NT2/D1 (cell line): ENCODE measurements at regions not wholly inside any gene's neighbourhood (a gene's known extent, or its start where the extent isn't known, plus 50 kb on each side); places are given as distances from the start of the nearest gene placed in this dataset.

Source experiments
- SUZ12 ChIP-seq: IDR thresholded peaks from 2 replicates; pipeline ENCODE4 v1.6.1; 2011; ENCODE audit not compliant: insufficient read length, insufficient read depth; ENCODE audit errors: extremely low read depth
- YY1 ChIP-seq: IDR thresholded peaks from 2 replicates; pipeline ENCODE4 v1.6.1; 2011; ENCODE audit not compliant: insufficient read length, insufficient read depth
- ZNF274 ChIP-seq: IDR thresholded peaks from 2 replicates; pipeline ENCODE4 v1.6.1; 2011; ENCODE audit warnings: mild to moderate bottlenecking, low read depth, low read length

DNA sequence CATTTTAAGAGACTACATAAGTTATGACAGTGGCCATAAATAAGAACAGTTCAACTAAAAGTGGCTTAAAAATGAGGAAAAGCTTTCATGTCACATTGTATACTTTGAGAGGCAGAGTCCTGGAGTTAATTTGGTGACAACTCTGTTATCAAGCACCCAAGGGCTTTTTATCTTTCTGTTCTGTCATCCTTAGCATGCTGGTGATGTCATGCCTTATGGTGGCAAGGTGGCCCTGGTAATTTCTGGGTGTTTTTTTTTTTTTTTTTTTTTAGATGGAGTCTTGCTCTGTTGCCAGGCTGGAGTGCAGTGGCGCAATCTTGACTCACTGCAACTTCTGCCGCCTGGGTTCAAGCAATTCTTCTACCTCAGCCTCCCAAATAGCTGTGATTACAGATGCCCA lies 158.8 kb downstream of the AASDHPPT start:
- TF ChIP-seq SUZ12 (no peak), YY1 (no peak), ZNF274 (no peak)
